ENCODE measurements at regions not wholly inside any gene's neighbourhood (a gene's known extent, or its start where the extent isn't known, plus 50 kb on each side); places are given as distances from the start of the nearest gene placed in this dataset.

- intact Hi-C loops (cut with micrococcal nuclease) = no loop called here
- no peaks in the 10 kb centered on the region for H3K27me3 Mint-ChIP-seq
- peak overlapping the region; percentile 64 for H3K27ac Mint-ChIP-seq
- POLR2A ChIA-PET = interaction anchor here (2.5 kb wide), 1 partner anchor 13 kb away, joined by 12 read pairs; no protein-coding TSS in a partner anchor
- TF ChIP-seq, protein P1, sequence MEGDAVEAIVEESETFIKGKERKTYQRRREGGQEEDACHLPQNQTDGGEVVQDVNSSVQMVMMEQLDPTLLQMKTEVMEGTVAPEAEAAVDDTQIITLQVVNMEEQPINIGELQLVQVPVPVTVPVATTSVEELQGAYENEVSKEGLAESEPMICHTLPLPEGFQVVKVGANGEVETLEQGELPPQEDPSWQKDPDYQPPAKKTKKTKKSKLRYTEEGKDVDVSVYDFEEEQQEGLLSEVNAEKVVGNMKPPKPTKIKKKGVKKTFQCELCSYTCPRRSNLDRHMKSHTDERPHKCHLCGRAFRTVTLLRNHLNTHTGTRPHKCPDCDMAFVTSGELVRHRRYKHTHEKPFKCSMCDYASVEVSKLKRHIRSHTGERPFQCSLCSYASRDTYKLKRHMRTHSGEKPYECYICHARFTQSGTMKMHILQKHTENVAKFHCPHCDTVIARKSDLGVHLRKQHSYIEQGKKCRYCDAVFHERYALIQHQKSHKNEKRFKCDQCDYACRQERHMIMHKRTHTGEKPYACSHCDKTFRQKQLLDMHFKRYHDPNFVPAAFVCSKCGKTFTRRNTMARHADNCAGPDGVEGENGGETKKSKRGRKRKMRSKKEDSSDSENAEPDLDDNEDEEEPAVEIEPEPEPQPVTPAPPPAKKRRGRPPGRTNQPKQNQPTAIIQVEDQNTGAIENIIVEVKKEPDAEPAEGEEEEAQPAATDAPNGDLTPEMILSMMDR (IDR thresholded peaks at IDR 0.05) = no peak
- H3K9me3 Mint-ChIP-seq = peaks cover 3% of the 10 kb centered on the region
- H3K36me3 Mint-ChIP-seq (ENCODE audit: low read depth) = peaks cover 9% of the 10 kb centered on the region
- ATAC-seq = no peak
- no peak for DNase-seq
- CTCF ChIA-PET = interaction anchor here (1.1 to 2.2 kb wide), 5 partner anchors 13 to 77 kb away, joined by 3 to 8 read pairs (median 6); no protein-coding TSS in a partner anchor
- peaks cover 51% of the 10 kb centered on the region for H3K4me1 Mint-ChIP-seq (ENCODE audit: low read depth)
- H3K4me3 Mint-ChIP-seq = no peak overlapping the region
Observed at GRCh38 chr14:65333943-65334687, 78.4 kb upstream of the FUT8 start.

DNA sequence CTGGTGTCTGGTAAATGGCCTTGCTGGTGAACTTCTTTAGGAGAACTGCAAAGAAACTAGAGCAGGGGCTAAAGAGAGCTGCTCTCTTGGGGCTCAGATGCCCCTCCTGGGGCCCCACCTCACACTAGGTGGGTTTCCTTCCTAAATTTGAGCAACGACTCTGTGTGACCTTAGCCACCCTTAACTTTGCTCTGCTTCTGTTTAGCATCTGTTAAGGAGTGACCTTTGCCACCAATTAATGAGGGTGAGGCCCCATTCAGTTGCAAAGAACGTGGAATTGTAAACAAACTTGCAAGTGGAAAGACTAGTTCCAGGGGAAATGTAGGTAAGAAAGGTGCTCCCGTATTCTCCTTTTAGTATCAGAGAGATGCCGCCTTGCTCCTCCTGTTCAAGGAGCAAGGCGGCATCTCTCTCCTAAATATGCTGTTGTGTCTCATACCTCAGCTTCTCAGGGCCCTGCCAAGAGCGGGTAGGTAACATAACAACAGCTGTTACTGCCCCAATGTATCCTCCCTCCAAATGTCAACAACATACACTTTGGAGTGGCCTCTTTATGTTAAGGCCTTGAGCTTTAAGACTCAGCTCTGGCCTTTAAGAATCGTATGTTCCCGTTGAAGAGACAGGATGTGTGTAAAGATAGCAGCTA, 77.6 kb upstream of the FUT8 start:
- Mint-ChIP-seq H3K4me1 (ENCODE audit: low read depth) (peaks cover 52% of the 10 kb centered on the region), H3K27ac (peak overlapping the region; percentile 83), H3K4me3 (no peak overlapping the region), H3K27me3 (no peaks in the 10 kb centered on the region), H3K9me3 (peaks cover 3% of the 10 kb centered on the region), H3K36me3 (ENCODE audit: low read depth) (peaks cover 10% of the 10 kb centered on the region)
- TF ChIP-seq, protein P1 (IDR thresholded peaks at IDR 0.05) = no peak
- intact Hi-C loops (cut with micrococcal nuclease) = loop anchor here (5.0 kb wide), 2 partner anchors 33 to 48 kb away; no protein-coding TSS in a partner anchor
- ATAC-seq = no peak
- DNase-seq = no peak
- ChIA-PET POLR2A (interaction anchor here (0.8 to 2.5 kb wide), 6 partner anchors 10 to 181 kb away, joined by 3 to 12 read pairs (median 4); no protein-coding TSS in a partner anchor), CTCF (interaction anchor here (0.8 to 2.2 kb wide), 4 partner anchors 25 to 77 kb away, joined by 3 to 6 read pairs (median 3); no protein-coding TSS in a partner anchor)

DNA sequence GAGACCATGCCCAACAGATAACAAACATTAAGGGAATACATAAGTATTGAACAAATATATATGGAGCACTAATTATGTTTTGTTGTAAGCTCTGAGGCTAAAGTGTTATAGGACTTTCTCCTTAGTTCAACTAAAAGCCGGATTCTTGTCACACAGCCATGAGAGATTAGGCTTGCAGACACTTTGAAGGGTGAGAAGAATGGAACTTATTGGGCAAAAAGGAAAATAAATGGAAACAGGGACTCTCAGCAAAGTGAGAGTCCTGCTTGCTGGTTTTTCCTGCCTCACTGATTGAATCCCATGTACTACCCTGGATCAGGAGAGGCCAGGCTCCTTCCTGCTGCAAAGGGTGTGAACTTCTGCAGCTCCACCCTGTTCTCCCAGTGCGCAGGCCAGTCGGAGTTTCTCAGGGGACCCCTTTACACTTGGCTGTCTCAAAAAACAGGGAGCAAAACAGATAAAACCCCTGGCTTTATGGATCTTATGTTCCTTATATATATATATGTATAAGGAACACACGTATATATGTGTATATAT, 77.1 kb upstream of the FUT8 start:
- Mint-ChIP-seq H3K36me3 (ENCODE audit: low read depth) (peaks cover 11% of the 10 kb centered on the region), H3K27me3 (no peaks in the 10 kb centered on the region), H3K4me1 (ENCODE audit: low read depth) (peaks cover 54% of the 10 kb centered on the region), H3K27ac (peak overlapping the region; percentile 83), H3K4me3 (no peak overlapping the region), H3K9me3 (peaks cover under 1% of the 10 kb centered on the region)
- TF ChIP-seq, protein P1 (IDR thresholded peaks at IDR 0.05) = no peak
- DNase-seq (no peak), ATAC-seq (no peak)
- POLR2A ChIA-PET = interaction anchor here (0.8 to 2.5 kb wide), 9 partner anchors 11 to 181 kb away, joined by 3 to 12 read pairs (median 3); no protein-coding TSS in a partner anchor
- CTCF ChIA-PET = interaction anchor here (0.8 to 2.2 kb wide), 5 partner anchors 28 to 76 kb away, joined by 3 to 6 read pairs (median 3); no protein-coding TSS in a partner anchor
- intact Hi-C loops (cut with micrococcal nuclease) = loop anchor here (5.0 kb wide), 2 partner anchors 33 to 48 kb away; no protein-coding TSS in a partner anchor

- H3K27me3 Mint-ChIP-seq = no peaks in the 10 kb centered on the region
- CTCF ChIA-PET = interaction anchor here (1.1 to 2.2 kb wide), 3 partner anchors 33 to 75 kb away, joined by 3 to 6 read pairs (median 5); no protein-coding TSS in a partner anchor
- peaks cover 56% of the 10 kb centered on the region for H3K4me1 Mint-ChIP-seq (ENCODE audit: low read depth)
- DNase-seq = peak; percentile 81
- ATAC-seq = peak; percentile 89
- POLR2A ChIA-PET = interaction anchor here (0.7 to 2.5 kb wide), 13 partner anchors 11 to 216 kb away, joined by 3 to 12 read pairs (median 4); no protein-coding TSS in a partner anchor
- no peaks in the 10 kb centered on the region for H3K9me3 Mint-ChIP-seq
- H3K36me3 Mint-ChIP-seq (ENCODE audit: low read depth) = peaks cover 13% of the 10 kb centered on the region
- peak overlapping the region; percentile 80 for H3K4me3 Mint-ChIP-seq
- intact Hi-C loops (cut with micrococcal nuclease) = loop anchor here (5.0 kb wide), 2 partner anchors 34 to 49 kb away; no protein-coding TSS in a partner anchor
- peak overlapping the region; percentile 94 for H3K27ac Mint-ChIP-seq
- TF ChIP-seq, protein P1 (IDR thresholded peaks at IDR 0.05) = no peak
Observed at GRCh38 chr14:65336191-65336591, 76.3 kb upstream of the FUT8 start.
